ENCODE measurements at regions not wholly inside any gene's neighbourhood (a gene's known extent, or its start where the extent isn't known, plus 50 kb on each side); places are given as distances from the start of the nearest gene placed in this dataset.

DNA sequence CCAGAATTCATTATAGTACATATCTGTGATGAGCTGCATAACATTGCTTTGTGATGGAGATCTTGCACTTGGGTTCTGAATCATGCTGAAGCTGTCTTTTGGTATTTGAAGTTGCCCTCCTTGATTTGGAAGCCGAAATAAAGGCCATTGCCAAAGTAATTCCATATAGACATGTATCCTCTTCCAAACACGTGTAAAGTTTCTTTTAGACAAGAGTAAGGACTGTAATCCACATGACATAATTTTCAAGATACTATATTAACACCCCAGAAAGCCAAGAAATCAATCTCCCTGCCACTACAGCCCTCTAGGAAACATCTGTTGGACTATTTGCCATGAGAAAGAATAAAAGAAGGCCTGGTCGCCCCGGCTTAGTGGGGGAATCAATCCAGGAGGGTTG is 754.2 kb downstream of the FGF9 start:
- TF ChIP-seq, protein P1, sequence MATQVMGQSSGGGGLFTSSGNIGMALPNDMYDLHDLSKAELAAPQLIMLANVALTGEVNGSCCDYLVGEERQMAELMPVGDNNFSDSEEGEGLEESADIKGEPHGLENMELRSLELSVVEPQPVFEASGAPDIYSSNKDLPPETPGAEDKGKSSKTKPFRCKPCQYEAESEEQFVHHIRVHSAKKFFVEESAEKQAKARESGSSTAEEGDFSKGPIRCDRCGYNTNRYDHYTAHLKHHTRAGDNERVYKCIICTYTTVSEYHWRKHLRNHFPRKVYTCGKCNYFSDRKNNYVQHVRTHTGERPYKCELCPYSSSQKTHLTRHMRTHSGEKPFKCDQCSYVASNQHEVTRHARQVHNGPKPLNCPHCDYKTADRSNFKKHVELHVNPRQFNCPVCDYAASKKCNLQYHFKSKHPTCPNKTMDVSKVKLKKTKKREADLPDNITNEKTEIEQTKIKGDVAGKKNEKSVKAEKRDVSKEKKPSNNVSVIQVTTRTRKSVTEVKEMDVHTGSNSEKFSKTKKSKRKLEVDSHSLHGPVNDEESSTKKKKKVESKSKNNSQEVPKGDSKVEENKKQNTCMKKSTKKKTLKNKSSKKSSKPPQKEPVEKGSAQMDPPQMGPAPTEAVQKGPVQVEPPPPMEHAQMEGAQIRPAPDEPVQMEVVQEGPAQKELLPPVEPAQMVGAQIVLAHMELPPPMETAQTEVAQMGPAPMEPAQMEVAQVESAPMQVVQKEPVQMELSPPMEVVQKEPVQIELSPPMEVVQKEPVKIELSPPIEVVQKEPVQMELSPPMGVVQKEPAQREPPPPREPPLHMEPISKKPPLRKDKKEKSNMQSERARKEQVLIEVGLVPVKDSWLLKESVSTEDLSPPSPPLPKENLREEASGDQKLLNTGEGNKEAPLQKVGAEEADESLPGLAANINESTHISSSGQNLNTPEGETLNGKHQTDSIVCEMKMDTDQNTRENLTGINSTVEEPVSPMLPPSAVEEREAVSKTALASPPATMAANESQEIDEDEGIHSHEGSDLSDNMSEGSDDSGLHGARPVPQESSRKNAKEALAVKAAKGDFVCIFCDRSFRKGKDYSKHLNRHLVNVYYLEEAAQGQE (IDR thresholded peaks at IDR 0.05; ENCODE audit: insufficient read depth in 1 of 2, low read depth in 2 of 2, low read length in 2 of 2): no peak
- TF ChIP-seq POLR2AphosphoS5 (IDR thresholded peaks at IDR 0.05; ENCODE audit: low read depth, low read length): no peak
- no peak for TF ChIP-seq SIN3A (IDR thresholded peaks at IDR 0.05; ENCODE audit: borderline replicate concordance, insufficient read depth, low read length)
- TF ChIP-seq TAF1 (IDR thresholded peaks at IDR 0.05; ENCODE audit: borderline replicate concordance, insufficient read depth, low read length): no peak
